T-helper 2 cell (primary cell): ENCODE measurements at regions not wholly inside any gene's neighbourhood (a gene's known extent, or its start where the extent isn't known, plus 50 kb on each side); places are given as distances from the start of the nearest gene placed in this dataset.

ENCODE experiments used
- DNase-seq, 5 experiments: peaks; one replicate each; pipeline versions ENCODE4 v3.0.0 to v3.0.0-alpha.2; 2012 to 2022

GRCh38 chr18:34159691-34160185 lies 65.0 kb downstream of the NOL4 start:
- DNase-seq: no peak

DNA sequence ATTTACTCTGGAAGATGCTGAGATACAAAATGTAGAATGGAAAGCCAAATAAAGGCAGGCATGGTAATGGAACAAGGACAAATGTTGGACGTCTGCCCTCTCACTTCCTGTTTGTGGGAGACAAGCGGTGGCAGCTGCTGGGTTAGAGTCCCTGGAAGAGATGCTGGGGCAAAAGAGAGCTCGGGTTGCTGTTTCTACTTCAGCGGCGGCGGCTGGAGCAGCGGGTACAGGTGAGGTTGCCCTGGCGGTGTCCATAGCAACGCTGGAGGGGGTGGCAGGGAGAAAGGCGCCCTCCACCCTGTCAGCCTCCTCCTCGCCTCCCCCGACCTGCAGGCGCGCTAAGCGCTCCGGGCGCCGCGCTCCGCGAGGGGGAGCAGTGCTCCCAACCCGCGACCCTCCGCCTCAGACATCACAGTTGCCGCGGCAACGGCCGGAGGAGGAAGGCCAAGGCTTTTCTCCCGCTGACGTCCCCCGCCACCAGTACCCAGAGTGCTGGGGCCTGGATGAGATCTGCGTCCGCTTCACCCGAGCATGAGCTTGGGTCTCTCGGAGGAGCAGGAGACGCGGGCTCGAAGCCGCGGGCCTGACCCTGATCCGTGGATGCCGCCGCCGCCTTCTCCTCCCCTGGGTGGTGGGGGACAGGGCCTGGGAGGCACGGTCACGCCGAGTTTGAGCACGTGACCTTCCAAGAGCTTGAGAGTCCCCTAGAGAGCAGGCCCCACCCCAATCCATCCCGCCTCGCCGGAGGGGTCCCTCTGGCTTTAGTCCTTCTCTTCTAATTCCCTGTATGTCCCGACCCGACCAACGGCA lies 65.6 kb downstream of the NOL4 start:
- DNase-seq: peak in 1 of 5 experiments; percentile 1

DNA sequence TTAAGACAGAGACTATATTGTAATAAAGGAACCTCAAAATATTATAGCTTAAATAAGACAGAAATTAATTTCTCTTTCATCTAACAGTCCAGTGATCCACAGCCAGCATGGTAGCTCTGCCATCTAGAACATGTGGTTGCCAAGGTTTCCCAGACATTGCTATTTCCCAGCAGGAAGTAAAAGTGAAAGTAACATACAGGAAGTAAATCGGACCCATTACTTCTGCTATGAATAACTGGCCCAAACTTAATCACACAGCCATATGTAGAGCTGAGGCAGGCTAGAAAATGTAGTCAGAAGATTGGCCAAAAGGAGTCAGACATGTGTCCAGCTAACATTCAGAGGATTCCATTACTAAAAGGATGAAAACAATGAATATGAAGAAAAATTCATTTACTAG lies 71.0 kb downstream of the NOL4 start:
- no peak for DNase-seq

- no peak for DNase-seq
Observed at GRCh38 chr18:34131006-34131405, 93.7 kb downstream of the NOL4 start.

GRCh38 chr18:34128436-34128835 lies 96.3 kb downstream of the NOL4 start:
- DNase-seq: no peak

DNA sequence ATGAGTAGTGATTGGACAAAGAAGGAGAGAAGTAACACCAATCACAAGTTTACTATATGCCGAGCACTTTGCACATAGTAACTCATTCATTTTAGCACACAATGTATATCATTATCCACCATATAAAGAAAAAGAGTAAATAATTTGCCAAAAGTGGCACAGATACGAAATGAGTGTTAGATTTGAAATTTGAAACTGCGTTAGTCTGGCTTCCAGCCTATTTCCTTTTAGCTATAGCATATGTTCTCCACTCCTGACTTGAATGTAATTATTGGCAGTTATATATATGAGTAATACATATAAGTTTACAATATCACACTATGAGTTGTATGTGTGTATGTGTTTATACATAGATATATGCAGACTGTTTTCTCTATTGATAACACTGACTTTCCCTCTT lies 98.6 kb downstream of the NOL4 start:
- DNase-seq: no peak

- DNase-seq: peak in 1 of 5 experiments; percentile 35
Observed at GRCh38 chr18:34122724-34123334, 101.9 kb downstream of the NOL4 start.

GRCh38 chr18:34121200-34121721 lies 103.5 kb downstream of the NOL4 start:
- DNase-seq: no peak

GRCh38 chr18:34120294-34120693 lies 104.4 kb downstream of the NOL4 start:
- DNase-seq: no peak

GRCh38 chr18:34117319-34117718 lies 107.4 kb downstream of the NOL4 start:
- DNase-seq: no peak

- DNase-seq: no peak
Observed at GRCh38 chr18:34115409-34116081, 109.2 kb downstream of the NOL4 start.

- DNase-seq: no peak
Observed at GRCh38 chr18:34114996-34115395, 109.7 kb downstream of the NOL4 start.

GRCh38 chr18:34108206-34108605 lies 116.5 kb downstream of the NOL4 start:
- no peak for DNase-seq

GRCh38 chr18:34098109-34098508 lies 126.6 kb downstream of the NOL4 start:
- DNase-seq: no peak

DNA sequence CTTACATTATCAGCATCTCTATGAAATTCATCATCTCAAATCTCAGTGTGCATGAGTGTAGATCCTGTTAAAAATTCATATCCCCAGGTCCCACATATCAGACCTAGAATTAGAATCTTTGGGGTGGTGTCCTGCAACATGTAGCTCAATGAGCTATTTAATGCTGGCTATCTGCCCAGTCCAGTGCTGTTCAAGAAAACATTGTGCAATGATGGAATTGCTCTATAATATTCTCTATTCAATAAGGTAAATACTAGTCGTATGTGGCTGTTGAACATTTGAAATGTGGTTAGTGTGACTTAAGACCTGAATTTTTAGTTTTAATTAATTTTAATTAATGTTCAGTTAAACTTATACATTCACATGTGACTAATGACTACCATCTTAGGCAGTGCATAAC lies 127.4 kb downstream of the NOL4 start:
- no peak for DNase-seq

GRCh38 chr18:34094148-34094547 lies 130.6 kb downstream of the NOL4 start:
- no peak for DNase-seq

GRCh38 chr18:34092796-34093195 lies 131.9 kb downstream of the NOL4 start:
- no peak for DNase-seq

GRCh38 chr18:34086370-34086769 lies 138.3 kb downstream of the NOL4 start:
- no peak for DNase-seq

GRCh38 chr18:34085140-34085739 lies 139.5 kb downstream of the NOL4 start:
- no peak for DNase-seq

GRCh38 chr18:34084635-34085034 lies 140.1 kb downstream of the NOL4 start:
- DNase-seq: no peak

DNA sequence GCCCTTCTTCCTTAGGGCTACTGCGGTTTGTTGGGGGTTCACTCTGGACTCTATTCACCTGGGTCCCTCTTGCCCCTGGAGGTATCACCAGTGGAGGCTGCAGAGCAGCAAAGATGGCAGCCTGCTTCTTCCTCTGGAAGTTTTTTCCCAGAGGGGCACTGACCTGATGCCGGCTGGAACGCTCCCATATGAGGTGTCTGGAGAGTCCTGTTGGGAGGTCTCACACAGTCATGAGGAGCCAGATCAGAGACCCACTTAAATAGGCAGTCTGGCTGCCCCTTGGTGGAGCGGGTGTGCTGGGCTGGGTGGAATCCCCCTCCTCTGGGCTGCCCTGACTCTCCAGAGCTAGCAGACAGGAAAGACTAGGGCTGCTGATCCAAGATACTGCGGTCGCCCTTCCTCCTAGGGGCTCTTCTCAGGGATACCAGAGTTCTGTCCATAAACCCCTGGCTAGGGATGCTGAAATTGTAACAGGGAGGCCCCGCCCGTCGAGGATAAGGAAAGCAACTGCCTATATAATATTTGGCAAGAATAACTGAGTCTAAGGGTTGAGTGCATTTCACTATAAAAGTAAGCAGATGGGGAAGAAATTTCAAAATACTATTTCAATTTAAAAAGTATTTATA lies 140.7 kb downstream of the NOL4 start:
- DNase-seq: no peak

DNA sequence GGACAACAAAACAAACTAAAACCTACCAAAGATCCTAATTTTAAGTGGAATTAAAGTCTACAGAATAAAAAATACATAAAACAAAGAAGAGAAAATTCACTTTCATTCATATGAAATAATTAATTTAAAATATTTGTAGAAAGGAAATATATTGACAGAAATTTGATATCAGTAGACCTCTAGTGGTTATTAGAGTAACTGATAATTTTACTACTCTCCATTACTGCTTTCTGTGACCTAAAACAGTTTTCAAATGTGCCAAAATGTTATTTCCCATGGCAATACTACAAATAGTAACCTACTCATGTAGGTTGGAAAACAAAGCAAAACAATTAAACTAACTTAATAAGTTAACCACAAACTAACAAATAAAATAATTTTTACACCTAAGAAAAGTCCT lies 147.1 kb downstream of the NOL4 start:
- DNase-seq: no peak
